ENCODE measurements at regions not wholly inside any gene's neighbourhood (a gene's known extent, or its start where the extent isn't known, plus 50 kb on each side); places are given as distances from the start of the nearest gene placed in this dataset.

DNA sequence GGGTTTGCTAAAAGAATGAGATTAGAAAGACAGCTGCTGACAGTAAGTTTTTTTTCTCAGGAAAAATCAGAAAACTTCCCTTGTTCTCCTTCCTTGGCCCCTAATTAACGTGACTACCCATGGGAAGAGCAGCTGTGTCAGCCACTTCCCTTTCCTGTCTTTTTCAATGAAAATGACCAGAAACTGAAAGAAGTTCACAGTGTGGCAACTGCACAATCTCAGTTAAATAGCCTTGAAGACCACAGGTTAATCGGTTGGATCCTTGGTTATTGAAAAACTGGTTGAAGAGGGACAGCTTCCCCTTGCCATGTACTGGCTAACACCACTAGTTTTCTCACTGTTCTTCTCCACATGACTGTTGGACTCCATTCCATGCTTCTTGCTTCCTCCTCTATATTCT, 148.8 kb upstream of the AGR3 start:
- TF ChIP-seq, protein P1, sequence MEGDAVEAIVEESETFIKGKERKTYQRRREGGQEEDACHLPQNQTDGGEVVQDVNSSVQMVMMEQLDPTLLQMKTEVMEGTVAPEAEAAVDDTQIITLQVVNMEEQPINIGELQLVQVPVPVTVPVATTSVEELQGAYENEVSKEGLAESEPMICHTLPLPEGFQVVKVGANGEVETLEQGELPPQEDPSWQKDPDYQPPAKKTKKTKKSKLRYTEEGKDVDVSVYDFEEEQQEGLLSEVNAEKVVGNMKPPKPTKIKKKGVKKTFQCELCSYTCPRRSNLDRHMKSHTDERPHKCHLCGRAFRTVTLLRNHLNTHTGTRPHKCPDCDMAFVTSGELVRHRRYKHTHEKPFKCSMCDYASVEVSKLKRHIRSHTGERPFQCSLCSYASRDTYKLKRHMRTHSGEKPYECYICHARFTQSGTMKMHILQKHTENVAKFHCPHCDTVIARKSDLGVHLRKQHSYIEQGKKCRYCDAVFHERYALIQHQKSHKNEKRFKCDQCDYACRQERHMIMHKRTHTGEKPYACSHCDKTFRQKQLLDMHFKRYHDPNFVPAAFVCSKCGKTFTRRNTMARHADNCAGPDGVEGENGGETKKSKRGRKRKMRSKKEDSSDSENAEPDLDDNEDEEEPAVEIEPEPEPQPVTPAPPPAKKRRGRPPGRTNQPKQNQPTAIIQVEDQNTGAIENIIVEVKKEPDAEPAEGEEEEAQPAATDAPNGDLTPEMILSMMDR (IDR thresholded peaks at IDR 0.05) = no peak
- TF ChIP-seq POLR2A (IDR thresholded peaks at IDR 0.05) (no peak), POLR2AphosphoS5 (IDR thresholded peaks at IDR 0.05) (no peak)

Measured in breast epithelium (tissue), 3 donors.